H1 (cell line): ENCODE measurements at regions not wholly inside any gene's neighbourhood (a gene's known extent, or its start where the extent isn't known, plus 50 kb on each side); places are given as distances from the start of the nearest gene placed in this dataset.

Experiments used
- RAD21 ChIP-seq, 2 experiments: IDR thresholded peaks in 1 of 2; conservative IDR thresholded peaks in 1 of 2; 2 replicates each; pipeline ENCODE4 v1.6.1; 2011; ENCODE audit warnings: low read depth in 2 of 2, low read length in 2 of 2, improper control_type of control experiment in 1 of 2, inconsistent platforms in 1 of 2, mild to moderate bottlenecking in 1 of 2, moderate library complexity in 1 of 2
- YY1 ChIP-seq: IDR thresholded peaks from 2 replicates; pipeline ENCODE4 v1.6.1; 2011; ENCODE audit warnings: low read depth, mild to moderate bottlenecking, low read length
- TF ChIP-seq, protein P1 (sequence below), 3 experiments: IDR thresholded peaks; 1 replicate in 2 of 3; 2 replicates in 1 of 3; pipeline versions ENCODE4 v1.5.1 to v1.6.1; 2011; ENCODE audit warnings: low read length in 3 of 3, mild to moderate bottlenecking in 3 of 3, inconsistent platforms in 2 of 3, low read depth in 1 of 3, moderate library complexity in 1 of 3; ENCODE audit not compliant: insufficient read depth in 1 of 3; ENCODE audit errors: control extremely low read depth in 1 of 3

- no peak for TF ChIP-seq RAD21 (IDR thresholded peaks at IDR 0.05 in 1 of 2, conservative IDR thresholded peaks at IDR 0.05 in 1 of 2; ENCODE audit: low read depth in 2 of 2, low read length in 2 of 2)
- TF ChIP-seq, protein P1, sequence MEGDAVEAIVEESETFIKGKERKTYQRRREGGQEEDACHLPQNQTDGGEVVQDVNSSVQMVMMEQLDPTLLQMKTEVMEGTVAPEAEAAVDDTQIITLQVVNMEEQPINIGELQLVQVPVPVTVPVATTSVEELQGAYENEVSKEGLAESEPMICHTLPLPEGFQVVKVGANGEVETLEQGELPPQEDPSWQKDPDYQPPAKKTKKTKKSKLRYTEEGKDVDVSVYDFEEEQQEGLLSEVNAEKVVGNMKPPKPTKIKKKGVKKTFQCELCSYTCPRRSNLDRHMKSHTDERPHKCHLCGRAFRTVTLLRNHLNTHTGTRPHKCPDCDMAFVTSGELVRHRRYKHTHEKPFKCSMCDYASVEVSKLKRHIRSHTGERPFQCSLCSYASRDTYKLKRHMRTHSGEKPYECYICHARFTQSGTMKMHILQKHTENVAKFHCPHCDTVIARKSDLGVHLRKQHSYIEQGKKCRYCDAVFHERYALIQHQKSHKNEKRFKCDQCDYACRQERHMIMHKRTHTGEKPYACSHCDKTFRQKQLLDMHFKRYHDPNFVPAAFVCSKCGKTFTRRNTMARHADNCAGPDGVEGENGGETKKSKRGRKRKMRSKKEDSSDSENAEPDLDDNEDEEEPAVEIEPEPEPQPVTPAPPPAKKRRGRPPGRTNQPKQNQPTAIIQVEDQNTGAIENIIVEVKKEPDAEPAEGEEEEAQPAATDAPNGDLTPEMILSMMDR (IDR thresholded peaks at IDR 0.05; ENCODE audit: control extremely low read depth in 1 of 3, insufficient read depth in 1 of 3, low read depth in 1 of 3, low read length in 3 of 3): no peak
- TF ChIP-seq YY1: no peak
These were observed 556.7 kb downstream of the SI start for GRCh38 chr3:164521644-164522043.
